NCI-H510A (cell line): ENCODE measurements at regions not wholly inside any gene's neighbourhood (a gene's known extent, or its start where the extent isn't known, plus 50 kb on each side); places are given as distances from the start of the nearest gene placed in this dataset.

Source experiments
- DNase-seq: peaks from one replicate; lab custom pipeline; 2025; lab: John Stamatoyannopoulos, UW

GRCh38 chr1:195562074-195562473 lies 1046.2 kb downstream of the KCNT2 start:
- no peak for DNase-seq

- no peak for DNase-seq
These were observed 1058.0 kb downstream of the KCNT2 start for GRCh38 chr1:195550071-195550862.

- no peak for DNase-seq
These were observed 1077.3 kb downstream of the KCNT2 start for GRCh38 chr1:195530961-195531360.

- DNase-seq, result no peak
These were observed 1078.4 kb downstream of the KCNT2 start for GRCh38 chr1:195529881-195530280.

GRCh38 chr1:195520757-195521156 lies 1087.5 kb downstream of the KCNT2 start:
- DNase-seq, result no peak

- DNase-seq, result no peak
These were observed 1092.2 kb downstream of the KCNT2 start for GRCh38 chr1:195516036-195516435.

GRCh38 chr1:195511501-195511900 lies 1096.7 kb downstream of the KCNT2 start:
- DNase-seq, result no peak

GRCh38 chr1:195501118-195501517 lies 1107.1 kb downstream of the KCNT2 start:
- DNase-seq, result no peak

- DNase-seq, result no peak
These were observed 1112.3 kb downstream of the KCNT2 start for GRCh38 chr1:195495720-195496635.

GRCh38 chr1:195482137-195482536 lies 1126.1 kb downstream of the KCNT2 start:
- DNase-seq, result no peak

- no peak for DNase-seq
These were observed 1126.9 kb downstream of the KCNT2 start for GRCh38 chr1:195481293-195481692.

- no peak for DNase-seq
These were observed 1132.7 kb downstream of the KCNT2 start for GRCh38 chr1:195475568-195475967.

- DNase-seq, result no peak
These were observed 1135.9 kb downstream of the KCNT2 start for GRCh38 chr1:195472291-195472690.

- DNase-seq, result no peak
These were observed 1141.6 kb downstream of the KCNT2 start for GRCh38 chr1:195466639-195467038.

- no peak for DNase-seq
These were observed 1145.6 kb downstream of the KCNT2 start for GRCh38 chr1:195462646-195463045.

- no peak for DNase-seq
These were observed 1146.1 kb downstream of the KCNT2 start for GRCh38 chr1:195462152-195462551.

GRCh38 chr1:195458365-195458764 lies 1149.9 kb downstream of the KCNT2 start:
- no peak for DNase-seq

GRCh38 chr1:195450794-195451193 lies 1157.4 kb downstream of the KCNT2 start:
- DNase-seq, result no peak

- DNase-seq, result no peak
These were observed 1168.6 kb downstream of the KCNT2 start for GRCh38 chr1:195439661-195440060.

- DNase-seq, result no peak
These were observed 1173.6 kb downstream of the KCNT2 start for GRCh38 chr1:195434566-195435203.

GRCh38 chr1:195430826-195431225 lies 1177.4 kb downstream of the KCNT2 start:
- no peak for DNase-seq

- no peak for DNase-seq
These were observed 1179.3 kb downstream of the KCNT2 start for GRCh38 chr1:195428927-195429326.

- no peak for DNase-seq
These were observed 1192.7 kb downstream of the KCNT2 start for GRCh38 chr1:195415584-195415983.
